T-helper 2 cell treated with Interferon-gamma antibody and Interleukin-4, amounts not matched to agents 5 μg/mL and 100 μg/mL, for 36 hours (primary cell): ENCODE measurements at regions not wholly inside any gene's neighbourhood (a gene's known extent, or its start where the extent isn't known, plus 50 kb on each side); places are given as distances from the start of the nearest gene placed in this dataset.

Experiments
- DNase-seq: peaks from one replicate; pipeline ENCODE4 v3.0.0; 2021; ENCODE audit warnings: low spot score
- H3K27ac Mint-ChIP-seq: one replicate; pipeline ENCODE4 v1.8.0; 2021; ENCODE audit warnings: mild to moderate bottlenecking, mixed read lengths
- H3K27me3 Mint-ChIP-seq: one replicate; pipeline ENCODE4 v1.8.0; 2021; ENCODE audit warnings: low read depth, mixed read lengths
- H3K36me3 Mint-ChIP-seq: one replicate; pipeline ENCODE4 v1.8.0; 2021; ENCODE audit warnings: low read depth, mixed read lengths
- H3K4me1 Mint-ChIP-seq: one replicate; pipeline ENCODE4 v1.8.0; 2021; ENCODE audit warnings: low read depth, mixed read lengths
- H3K4me3 Mint-ChIP-seq: one replicate; pipeline ENCODE4 v1.8.0; 2022; ENCODE audit warnings: mild to moderate bottlenecking, moderate library complexity, mixed read lengths
- H3K9me3 Mint-ChIP-seq: one replicate; pipeline ENCODE4 v1.8.0; 2021; ENCODE audit warnings: mixed read lengths

GRCh38 chr7:156590212-156590611 lies 50.4 kb upstream of the RNF32 start:
- Mint-ChIP-seq H3K4me3 (no peak overlapping the region), H3K27me3 (peaks cover 33% of the 10 kb centered on the region), H3K4me1 (peaks cover 3% of the 10 kb centered on the region), H3K36me3 (peaks cover 4% of the 10 kb centered on the region), H3K27ac (no peak overlapping the region), H3K9me3 (peaks cover 28% of the 10 kb centered on the region)
- no peak for DNase-seq

- no peak for DNase-seq
- Mint-ChIP-seq H3K27ac (no peak overlapping the region), H3K36me3 (peaks cover 8% of the 10 kb centered on the region), H3K27me3 (peaks cover 37% of the 10 kb centered on the region), H3K9me3 (peaks cover 32% of the 10 kb centered on the region), H3K4me3 (no peak overlapping the region), H3K4me1 (peaks cover 3% of the 10 kb centered on the region)
Observed at GRCh38 chr7:156589808-156590207, 50.8 kb upstream of the RNF32 start.

DNA sequence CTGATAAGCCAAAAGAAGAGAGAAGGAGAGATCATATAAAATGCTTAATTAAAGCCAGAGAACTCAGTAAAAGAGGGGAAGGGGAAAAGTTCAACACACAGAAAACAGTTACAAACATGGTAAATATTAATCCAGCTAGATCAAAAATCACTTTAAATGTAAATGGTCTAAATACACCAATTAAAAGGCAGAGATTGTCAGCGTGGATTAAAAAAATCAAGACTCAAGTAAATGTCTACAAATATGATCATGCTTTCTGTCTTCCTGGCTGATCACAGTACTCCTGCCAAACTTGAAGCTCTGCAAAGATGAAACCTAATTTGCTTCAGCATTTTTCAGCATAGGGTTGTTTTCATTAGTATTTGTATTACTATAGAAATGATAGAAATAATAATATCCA lies 54.6 kb upstream of the RNF32 start:
- peaks cover 16% of the 10 kb centered on the region for H3K9me3 Mint-ChIP-seq

GRCh38 chr7:156585025-156585648 lies 55.4 kb upstream of the RNF32 start:
- no peak for DNase-seq
- peaks cover 38% of the 10 kb centered on the region for H3K27me3 Mint-ChIP-seq
- H3K9me3 Mint-ChIP-seq = peaks cover 16% of the 10 kb centered on the region
- no peak overlapping the region for H3K27ac Mint-ChIP-seq
- H3K36me3 Mint-ChIP-seq = peaks cover 11% of the 10 kb centered on the region
- H3K4me1 Mint-ChIP-seq = peaks cover 30% of the 10 kb centered on the region
- H3K4me3 Mint-ChIP-seq = no peak overlapping the region

More for the DNA sequence above, 54.6 kb upstream of the RNF32 start:
- peaks cover 39% of the 10 kb centered on the region for H3K27me3 Mint-ChIP-seq
- no peak overlapping the region for H3K4me3 Mint-ChIP-seq
- H3K4me1 Mint-ChIP-seq = peaks cover 25% of the 10 kb centered on the region
- no peak overlapping the region for H3K27ac Mint-ChIP-seq
- peaks cover 10% of the 10 kb centered on the region for H3K36me3 Mint-ChIP-seq
- DNase-seq = no peak

DNA sequence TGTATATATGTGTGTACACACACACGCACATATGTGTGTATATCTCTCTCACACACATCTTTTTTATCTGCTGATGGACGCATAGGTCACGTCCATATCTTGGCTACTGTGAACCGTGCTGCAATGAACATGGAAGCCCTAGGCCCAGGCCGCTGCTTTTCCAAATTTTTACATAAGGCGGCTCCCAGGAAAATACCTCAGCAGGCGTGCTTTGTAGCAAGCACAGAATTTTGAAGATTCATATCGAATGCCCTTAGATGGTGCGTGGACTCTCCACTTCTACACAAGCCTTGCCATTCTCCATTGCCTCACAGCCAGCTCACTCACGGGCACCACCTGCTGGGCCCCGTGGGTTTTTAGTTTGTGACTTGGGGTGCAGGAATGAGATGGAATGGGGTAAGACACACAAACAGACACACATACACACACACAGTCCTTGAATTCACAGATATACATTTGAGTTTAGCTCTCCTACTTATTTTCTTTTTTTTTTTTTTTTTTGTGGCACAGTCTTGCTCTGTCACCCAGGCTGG lies 57.9 kb upstream of the RNF32 start:
- Mint-ChIP-seq H3K9me3 (peaks cover 16% of the 10 kb centered on the region), H3K36me3 (peaks cover 13% of the 10 kb centered on the region), H3K4me3 (peak overlapping the region; percentile 33), H3K27ac (peak overlapping the region; percentile 70), H3K27me3 (peaks cover 48% of the 10 kb centered on the region), H3K4me1 (peaks cover 38% of the 10 kb centered on the region)
- no peak for DNase-seq

DNA sequence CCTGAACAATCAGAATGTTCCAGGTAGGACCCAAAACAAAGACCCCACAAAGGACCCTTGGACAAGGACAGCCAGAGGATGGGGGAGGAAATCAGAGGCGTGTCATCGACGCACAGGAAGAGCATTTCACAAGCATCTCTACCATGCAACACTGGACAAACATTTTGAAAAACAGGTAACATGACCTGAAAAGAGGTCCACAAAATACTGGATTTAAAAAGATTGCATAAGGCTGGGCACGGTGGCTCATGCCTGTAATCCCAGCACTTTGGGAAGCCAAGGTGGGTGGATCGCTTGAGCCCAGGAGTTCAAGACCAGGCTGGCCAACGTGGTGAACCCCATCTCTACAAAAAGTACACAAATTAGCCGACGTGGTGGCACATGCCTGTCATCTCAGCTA lies 60.5 kb upstream of the RNF32 start:
- Mint-ChIP-seq H3K9me3 (peaks cover 5% of the 10 kb centered on the region), H3K4me3 (peak overlapping the region; percentile 14), H3K27ac (peak overlapping the region; percentile 15), H3K27me3 (peaks cover 55% of the 10 kb centered on the region), H3K36me3 (peaks cover 9% of the 10 kb centered on the region), H3K4me1 (peaks cover 41% of the 10 kb centered on the region)
- DNase-seq = no peak

GRCh38 chr7:156579566-156579965 lies 61.0 kb upstream of the RNF32 start:
- Mint-ChIP-seq H3K36me3 (peaks cover 7% of the 10 kb centered on the region), H3K4me3 (peak overlapping the region; percentile 14), H3K9me3 (peaks cover 8% of the 10 kb centered on the region), H3K27me3 (peaks cover 58% of the 10 kb centered on the region), H3K27ac (peak overlapping the region; percentile 34), H3K4me1 (peaks cover 41% of the 10 kb centered on the region)
- no peak for DNase-seq

- H3K27me3 Mint-ChIP-seq = peaks cover 61% of the 10 kb centered on the region
- H3K36me3 Mint-ChIP-seq = peaks cover 7% of the 10 kb centered on the region
- H3K4me3 Mint-ChIP-seq = no peak overlapping the region
- H3K27ac Mint-ChIP-seq = peak overlapping the region; percentile 49
- no peak for DNase-seq
- peaks cover 38% of the 10 kb centered on the region for H3K4me1 Mint-ChIP-seq
- peaks cover 11% of the 10 kb centered on the region for H3K9me3 Mint-ChIP-seq
Observed at GRCh38 chr7:156578978-156579430, 61.6 kb upstream of the RNF32 start.

DNA sequence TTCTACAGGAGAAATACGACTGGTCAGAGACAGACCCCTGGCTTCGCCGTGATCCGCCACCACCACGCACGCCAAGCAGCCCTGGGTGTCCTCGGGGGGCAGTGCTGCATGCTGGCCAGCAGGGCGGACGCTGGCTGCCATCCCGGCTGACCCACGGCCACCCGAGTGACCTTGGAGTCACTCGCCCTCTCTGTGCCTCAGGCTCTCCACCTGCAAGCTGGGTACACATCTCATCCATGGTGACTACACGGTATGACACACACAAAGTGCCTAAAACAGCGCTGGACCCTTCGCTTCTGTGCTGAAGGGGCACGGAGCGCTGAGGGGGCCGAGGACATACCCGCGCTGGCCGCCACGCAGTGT lies 62.0 kb upstream of the RNF32 start:
- no peak overlapping the region for H3K4me3 Mint-ChIP-seq
- H3K36me3 Mint-ChIP-seq = peaks cover 7% of the 10 kb centered on the region
- no peak overlapping the region for H3K27ac Mint-ChIP-seq
- H3K9me3 Mint-ChIP-seq = peaks cover 11% of the 10 kb centered on the region
- H3K4me1 Mint-ChIP-seq = peaks cover 38% of the 10 kb centered on the region
- no peak for DNase-seq
- peaks cover 63% of the 10 kb centered on the region for H3K27me3 Mint-ChIP-seq

- peaks cover 7% of the 10 kb centered on the region for H3K36me3 Mint-ChIP-seq
- H3K4me1 Mint-ChIP-seq = peaks cover 34% of the 10 kb centered on the region
- DNase-seq = no peak
- H3K27me3 Mint-ChIP-seq = peaks cover 65% of the 10 kb centered on the region
- H3K9me3 Mint-ChIP-seq = peaks cover 11% of the 10 kb centered on the region
- no peak overlapping the region for H3K4me3 Mint-ChIP-seq
- H3K27ac Mint-ChIP-seq = no peak overlapping the region
Observed at GRCh38 chr7:156577645-156578577, 62.7 kb upstream of the RNF32 start.

- no peak overlapping the region for H3K4me3 Mint-ChIP-seq
- peaks cover 7% of the 10 kb centered on the region for H3K36me3 Mint-ChIP-seq
- peaks cover 22% of the 10 kb centered on the region for H3K4me1 Mint-ChIP-seq
- DNase-seq = no peak
- peaks cover 68% of the 10 kb centered on the region for H3K27me3 Mint-ChIP-seq
- H3K9me3 Mint-ChIP-seq = peaks cover 11% of the 10 kb centered on the region
- no peak overlapping the region for H3K27ac Mint-ChIP-seq
Observed at GRCh38 chr7:156576216-156577058, 64.1 kb upstream of the RNF32 start.

DNA sequence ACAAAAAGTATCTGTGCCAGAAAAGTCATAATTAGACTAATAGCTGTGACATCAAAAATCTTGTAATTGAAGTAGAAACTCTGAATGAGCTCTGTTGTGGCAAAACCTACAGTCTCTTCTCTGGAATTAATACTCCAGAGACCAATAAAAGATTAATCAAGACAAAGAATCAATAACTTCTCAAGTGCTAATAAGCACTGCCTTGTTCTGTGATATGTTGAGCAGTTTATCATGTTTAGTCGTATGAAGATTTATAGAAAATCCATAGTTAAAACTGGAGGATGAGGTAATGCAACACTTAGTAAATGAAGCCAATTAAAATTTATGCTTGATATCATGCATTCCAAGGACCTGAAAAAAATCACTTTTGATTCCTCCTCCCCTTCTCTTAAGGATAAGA lies 72.3 kb upstream of the RNF32 start:
- Mint-ChIP-seq H3K4me1 (peaks cover 5% of the 10 kb centered on the region), H3K27me3 (peaks cover 26% of the 10 kb centered on the region), H3K4me3 (no peak overlapping the region), H3K9me3 (peaks cover 18% of the 10 kb centered on the region), H3K36me3 (peaks cover 5% of the 10 kb centered on the region), H3K27ac (no peak overlapping the region)
- no peak for DNase-seq

GRCh38 chr7:156566812-156567549 lies 73.6 kb upstream of the RNF32 start:
- no peak for DNase-seq
- Mint-ChIP-seq H3K4me3 (no peak overlapping the region), H3K4me1 (peaks cover 5% of the 10 kb centered on the region), H3K27ac (no peak overlapping the region), H3K27me3 (peaks cover 27% of the 10 kb centered on the region), H3K9me3 (peaks cover 22% of the 10 kb centered on the region), H3K36me3 (peaks cover 5% of the 10 kb centered on the region)
